GM21367 (cell line): ENCODE measurements at regions not wholly inside any gene's neighbourhood (a gene's known extent, or its start where the extent isn't known, plus 50 kb on each side); places are given as distances from the start of the nearest gene placed in this dataset.
"Not testable (repeated sequence)": the region's sequence is repeated elsewhere in the genome, so short reads cannot be mapped to it uniquely, and the experiment has no call there.

Experiments
- ATAC-seq: cut with Tn5 transposase; IDR thresholded peaks from one replicate; pipeline ENCODE4 v1.9.1; 2021; ENCODE audit not compliant: unreplicated experiment

- ATAC-seq: no peak
These were observed 244.5 kb upstream of the ANKRD30A start for GRCh38 chr10:36880898-36881297.

DNA sequence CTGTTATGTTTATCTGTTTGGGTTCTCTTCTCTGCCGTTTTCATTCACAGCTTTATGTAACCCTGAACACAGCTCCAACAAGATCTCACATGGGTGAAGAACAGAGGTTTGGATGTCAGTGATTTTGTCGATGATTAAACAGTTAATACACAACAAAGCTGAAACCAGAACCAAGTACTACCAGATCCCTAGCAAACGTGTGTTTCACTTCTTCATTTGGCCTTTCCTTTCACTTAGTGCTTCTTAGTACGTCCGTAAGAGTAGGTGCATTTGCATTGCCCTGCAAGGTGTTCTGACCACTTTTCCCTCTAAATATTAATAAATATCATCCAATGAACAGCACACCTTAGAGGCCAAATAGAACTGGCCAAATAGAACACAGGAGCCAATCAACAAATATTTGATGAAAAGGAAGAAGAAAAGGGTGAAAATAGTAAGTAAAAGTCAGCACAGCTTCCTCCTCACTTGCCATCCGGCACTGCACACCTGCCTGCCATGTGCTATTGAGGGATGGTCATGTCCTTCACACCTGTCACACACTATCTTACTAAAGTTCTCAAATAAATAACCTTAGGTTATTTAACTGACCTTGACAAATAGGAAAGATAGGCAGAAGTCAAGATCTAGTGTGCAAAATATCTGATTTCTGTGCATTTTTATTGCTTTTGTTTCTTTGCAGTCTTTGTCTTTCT is 252.6 kb upstream of the ANKRD30A start:
- peak; percentile 91 for ATAC-seq

DNA sequence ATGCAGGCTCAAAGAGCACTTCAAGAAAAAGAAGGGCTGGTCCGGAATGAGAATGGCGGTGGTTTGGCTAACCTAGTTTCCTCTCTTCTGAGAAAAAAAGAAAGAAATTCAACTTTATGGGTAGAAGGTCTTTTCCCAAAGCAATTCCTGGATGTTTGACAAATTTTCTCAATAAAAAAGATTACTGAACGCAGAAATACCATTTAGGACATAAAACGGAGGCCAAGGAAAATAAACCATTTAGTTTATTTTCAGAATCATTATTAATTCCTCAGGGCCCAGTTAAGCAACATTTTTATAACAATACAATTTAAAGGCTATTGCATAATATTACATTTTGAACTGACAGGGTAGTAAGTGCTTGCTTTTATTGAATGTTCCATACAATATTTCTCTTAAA is 284.6 kb upstream of the ANKRD30A start:
- ATAC-seq: no peak

- ATAC-seq: no peak
These were observed 288.0 kb upstream of the ANKRD30A start for GRCh38 chr10:36837416-36837815.

GRCh38 chr10:36819781-36820180 is 305.6 kb upstream of the ANKRD30A start:
- no peak for ATAC-seq

GRCh38 chr10:36817898-36818297 is 307.5 kb upstream of the ANKRD30A start:
- ATAC-seq: no peak

DNA sequence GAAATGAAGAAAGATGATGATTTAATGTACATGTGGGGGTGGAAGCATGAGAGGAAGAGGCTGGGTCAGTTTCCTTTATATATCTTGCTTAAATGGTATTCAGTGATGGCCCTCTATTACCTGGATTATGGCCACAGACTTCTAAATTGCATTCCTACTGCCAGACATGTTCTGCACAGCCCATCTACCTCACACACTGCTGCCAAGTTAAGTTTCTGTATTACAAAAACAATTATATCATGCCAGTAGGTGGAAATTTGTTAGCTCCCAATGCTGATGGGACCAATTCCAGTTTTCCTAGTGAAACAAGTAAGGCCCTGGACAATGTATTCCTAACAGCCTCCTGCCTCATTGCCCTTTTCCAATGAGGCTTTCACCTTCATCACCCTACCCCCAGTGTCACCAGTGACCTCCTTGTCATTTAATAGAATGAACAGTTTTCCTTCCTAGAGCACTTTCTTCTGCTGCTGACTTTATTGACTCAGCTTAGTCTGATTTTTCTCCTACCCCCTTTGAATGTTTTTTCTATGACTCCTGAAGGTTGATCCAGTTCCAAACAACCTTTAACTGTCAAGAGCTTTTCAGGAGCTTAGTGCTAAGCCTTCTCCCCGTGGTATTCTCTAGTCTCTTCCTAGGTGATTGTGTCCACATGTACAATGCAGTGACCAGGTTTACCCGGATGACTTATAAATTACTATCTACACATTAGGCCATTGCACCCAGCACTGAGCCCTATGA is 316.6 kb upstream of the ANKRD30A start:
- no peak for ATAC-seq

DNA sequence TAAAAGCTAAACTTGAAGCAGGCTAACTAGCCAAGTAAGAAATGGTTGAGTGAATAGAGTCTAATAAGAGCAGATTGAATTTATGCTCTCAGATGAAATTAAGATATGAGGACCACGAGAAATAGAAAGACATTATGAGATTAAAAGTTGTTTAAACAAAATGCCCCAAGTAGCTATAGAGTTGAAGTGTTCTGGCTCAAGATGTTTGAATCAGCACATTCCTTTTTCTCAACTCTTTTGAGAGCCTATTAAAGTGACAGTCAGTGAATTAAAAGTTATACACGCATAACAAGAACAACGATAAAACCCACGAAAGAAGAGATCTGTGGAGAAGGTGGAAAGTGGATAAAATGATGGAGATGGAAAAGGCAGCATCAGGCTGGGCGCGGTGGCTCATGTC is 322.2 kb upstream of the ANKRD30A start:
- no peak for ATAC-seq

- no peak for ATAC-seq
These were observed 322.8 kb upstream of the ANKRD30A start for GRCh38 chr10:36802490-36803153.

GRCh38 chr10:36801660-36802059 is 323.7 kb upstream of the ANKRD30A start:
- ATAC-seq: no peak

DNA sequence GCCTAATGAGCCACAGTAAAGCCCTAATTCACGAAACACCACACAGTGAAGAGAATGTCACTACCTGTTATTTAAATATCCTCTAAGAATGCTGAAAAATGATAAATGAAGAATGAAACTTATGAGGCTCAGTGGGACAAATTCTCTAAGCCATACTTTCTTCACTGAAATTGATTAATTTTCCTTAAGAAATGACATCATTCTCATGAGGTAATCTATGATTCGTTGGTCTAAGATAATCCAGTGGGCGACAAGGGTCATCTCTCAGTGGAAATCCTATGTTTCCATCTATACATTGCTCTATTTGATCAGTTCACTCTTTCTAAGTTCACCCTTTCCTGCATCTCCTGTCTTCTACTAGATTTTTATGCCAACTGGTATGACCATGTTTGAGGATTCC is 330.4 kb upstream of the ANKRD30A start:
- ATAC-seq: no peak

GRCh38 chr10:36789974-36790373 is 335.4 kb upstream of the ANKRD30A start:
- ATAC-seq: no peak

GRCh38 chr10:36788152-36788551 is 337.2 kb upstream of the ANKRD30A start:
- ATAC-seq: no peak

GRCh38 chr10:36783400-36783799 is 342.0 kb upstream of the ANKRD30A start:
- ATAC-seq: no peak

- ATAC-seq: no peak
These were observed 343.8 kb upstream of the ANKRD30A start for GRCh38 chr10:36781570-36781969.

GRCh38 chr10:36780158-36780557 is 345.2 kb upstream of the ANKRD30A start:
- no peak for ATAC-seq

DNA sequence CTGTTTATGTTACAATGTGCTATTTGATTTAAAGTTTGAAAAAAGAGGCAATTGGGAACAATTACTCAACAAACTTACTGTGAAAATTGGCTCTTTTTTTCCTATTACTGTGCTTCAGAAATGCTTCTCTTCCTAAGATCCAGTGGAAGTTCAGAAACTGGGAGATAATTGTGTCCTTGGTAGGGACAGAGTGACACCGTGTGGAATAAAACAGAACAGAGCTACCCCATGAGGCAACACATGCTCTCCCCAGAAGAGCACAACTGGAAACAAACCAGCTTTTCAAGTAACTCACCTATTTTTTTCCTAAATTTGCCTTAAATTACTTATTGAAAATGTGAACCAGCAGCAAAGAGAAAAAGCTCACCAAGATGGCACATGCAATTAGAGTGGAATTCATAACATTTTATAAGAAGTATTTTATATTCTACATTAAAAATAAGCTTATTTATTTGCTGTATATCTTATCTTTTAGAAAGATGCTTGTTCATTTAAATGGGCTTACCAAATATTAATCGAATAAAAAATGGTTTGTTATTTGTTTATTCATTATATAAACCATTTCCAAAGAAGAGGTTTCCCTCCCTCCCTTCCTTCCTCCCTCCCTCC is 346.1 kb upstream of the ANKRD30A start:
- no peak for ATAC-seq

GRCh38 chr10:36778651-36779050 is 346.7 kb upstream of the ANKRD30A start:
- no peak for ATAC-seq

GRCh38 chr10:36773652-36774051 is 351.7 kb upstream of the ANKRD30A start:
- ATAC-seq: no peak

DNA sequence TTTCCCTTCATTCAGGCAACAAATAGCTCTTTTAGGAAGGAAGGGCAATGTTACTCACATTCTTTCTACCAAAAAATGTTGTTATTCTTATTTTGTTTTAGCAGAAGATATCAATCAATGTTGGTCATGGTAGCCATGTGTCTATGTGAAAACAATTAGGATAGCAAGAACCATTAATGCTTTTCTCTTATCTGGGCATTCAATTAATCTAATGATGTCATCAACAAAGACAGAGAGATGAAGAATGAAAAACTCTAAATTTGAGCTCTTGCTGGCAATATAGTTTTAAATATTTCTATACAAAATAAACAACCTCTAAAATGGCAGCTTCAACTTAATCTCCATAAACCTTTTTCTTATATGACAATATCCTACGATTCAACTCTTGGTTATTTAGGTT is 353.7 kb upstream of the ANKRD30A start:
- ATAC-seq: no peak

- not testable (repeated sequence) for ATAC-seq
These were observed 355.7 kb upstream of the ANKRD30A start for GRCh38 chr10:36769741-36770140.

- ATAC-seq: no peak
These were observed 358.5 kb upstream of the ANKRD30A start for GRCh38 chr10:36766940-36767339.
